ENCODE measurements at regions not wholly inside any gene's neighbourhood (a gene's known extent, or its start where the extent isn't known, plus 50 kb on each side); places are given as distances from the start of the nearest gene placed in this dataset.

GRCh38 chr6:149130508-149130907 lies 187.0 kb upstream of the TAB2 start:
- POLR2A ChIA-PET (ENCODE audit: partially characterized antibody): no interaction called here
- Histone ChIP-seq H3K18ac (ENCODE audit: extremely low read depth, low read length) (no peak overlapping the region), H4K5ac (ENCODE audit: insufficient read length, low read depth, low read length) (no peak overlapping the region), H3K9ac (replicated peaks in 1 of 4; ENCODE audit: extremely low read depth in 1 of 4, low read depth in 3 of 4, low read length in 3 of 4) (no peak overlapping the region), H2AFZ (ENCODE audit: low read length) (no peak overlapping the region), H2BK120ac (replicated peaks; ENCODE audit: low read depth, low read length) (no peak overlapping the region), H4K20me1 (replicated peaks in 1 of 2; ENCODE audit: control insufficient read depth in 1 of 2, insufficient read depth in 2 of 2, low read length in 2 of 2) (no peaks in the 10 kb centered on the region), H2AK5ac (ENCODE audit: low read depth, low read length) (no peak overlapping the region), H3K4me1 (replicated peaks in 1 of 4; ENCODE audit: control insufficient read depth in 3 of 4, insufficient read depth in 4 of 4, low read length in 3 of 4) (no peaks in the 10 kb centered on the region), H3K4me3 (ENCODE audit: extremely low read depth in 1 of 4, insufficient read depth in 2 of 4, low read depth in 3 of 4, low read length in 4 of 4) (no peak overlapping the region), H3K4me2 (ENCODE audit: insufficient read depth in 1 of 2, low read depth in 2 of 2, low read length in 2 of 2) (no peak overlapping the region), H2BK15ac (ENCODE audit: low read length) (no peak overlapping the region), H3K4ac (replicated peaks; ENCODE audit: insufficient read length, low read depth, low read length) (no peak overlapping the region), H4K8ac (ENCODE audit: extremely low read depth, insufficient read depth, low read length) (no peak overlapping the region), H2BK12ac (ENCODE audit: low read depth, low read length) (no peak overlapping the region), H3K14ac (ENCODE audit: insufficient read length) (no peak overlapping the region), H3K56ac (replicated peaks; ENCODE audit: insufficient read length, low read depth, low read length) (no peak overlapping the region), H2BK20ac (ENCODE audit: low read length) (no peak overlapping the region), H3K27ac (ENCODE audit: low read depth, low read length) (no peak overlapping the region), H4K91ac (replicated peaks; ENCODE audit: insufficient read length, low read length) (no peak overlapping the region), H3K27me3 (replicated peaks in 1 of 4; ENCODE audit: control insufficient read depth in 3 of 4, extremely low read depth in 1 of 4, insufficient read depth in 3 of 4, low read length in 3 of 4) (no peaks in the 10 kb centered on the region; a peak in 1 of 7 replicates), H3K79me1 (ENCODE audit: low read depth, low read length) (no peaks in the 10 kb centered on the region), H3K23me2 (ENCODE audit: low read depth, low read length) (no peaks in the 10 kb centered on the region), H3K36me3 (ENCODE audit: control insufficient read depth in 2 of 4, insufficient read depth in 4 of 4, low read length in 3 of 4) (no peaks in the 10 kb centered on the region; a peak in 1 of 8 replicates), H3K23ac (ENCODE audit: insufficient read length) (no peak overlapping the region), H3K79me2 (ENCODE audit: control insufficient read depth in 1 of 2, insufficient read depth in 2 of 2, low read length in 2 of 2) (no peaks in the 10 kb centered on the region), H3K9me3 (ENCODE audit: insufficient read depth in 2 of 2, low read depth in 1 of 2, low read length in 1 of 2) (no peaks in the 10 kb centered on the region), H2BK5ac (ENCODE audit: low read depth, low read length) (no peak overlapping the region)
- WGBS, 2 experiments (ENCODE audit: extremely low coverage in 1 of 2, insufficient coverage in 1 of 2, insufficient read length in 1 of 2, insufficient replicate concordance in 2 of 2, low coverage in 1 of 2, low lambda C conversion rate in 2 of 2, missing lambda C conversion rate in 1 of 2): 84% methylated on average over 7 of the region's 7 CpGs; no CpG with 5 or more reads in 1 of the 2 experiments
- DNase-seq (ENCODE audit: low read depth in 1 of 2, low spot score in 2 of 2) (no peak), FAIRE-seq (no peak)
- CTCF ChIA-PET (ENCODE audit: partially characterized antibody): interaction anchor here (1.0 to 2.0 kb wide), 6 partner anchors 8 to 102 kb away, joined by 3 to 6 read pairs (median 4); no protein-coding TSS in a partner anchor
- TF ChIP-seq CTCF (IDR thresholded peaks at IDR 0.05; ENCODE audit: control extremely low read depth in 1 of 3, insufficient read depth in 1 of 3, low read depth in 1 of 3, low read length in 3 of 3) (no peak), BRCA1 (IDR thresholded peaks at IDR 0.05; ENCODE audit: low read depth, low read length) (no peak), RFX5 (IDR thresholded peaks at IDR 0.05; ENCODE audit: borderline replicate concordance, low read depth, low read length) (no peak), PHF8 (conservative IDR thresholded peaks at IDR 0.05; ENCODE audit: low read depth, low read length) (no peak), RNF2 (IDR thresholded peaks at IDR 0.05; ENCODE audit: borderline replicate concordance, low read depth, low read length, missing control alignments, poor library complexity, severe bottlenecking) (no peak), GTF2F1 (IDR thresholded peaks at IDR 0.05; ENCODE audit: borderline replicate concordance, low read depth, low read length) (no peak)

Measured in H1 (cell line).